DLD1 (cell line): ENCODE measurements at regions not wholly inside any gene's neighbourhood (a gene's known extent, or its start where the extent isn't known, plus 50 kb on each side); places are given as distances from the start of the nearest gene placed in this dataset.

ENCODE experiments used
- in situ Hi-C: cut with HindIII; loops from 2 replicates; pipeline ENCODE4 v1.10.0; 2017; ENCODE audit warnings: low sequenced_read_pairs

- in situ Hi-C loops, result no loop called here
Observed at GRCh38 chr10:3551761-3552160, 233.2 kb downstream of the KLF6 start.

GRCh38 chr10:3549118-3549517 lies 235.9 kb downstream of the KLF6 start:
- in situ Hi-C loops, result no loop called here

GRCh38 chr10:3548702-3549101 lies 236.3 kb downstream of the KLF6 start:
- in situ Hi-C loops, result no loop called here

GRCh38 chr10:3548076-3548475 lies 236.9 kb downstream of the KLF6 start:
- in situ Hi-C loops, result no loop called here

GRCh38 chr10:3544561-3544960 lies 240.4 kb downstream of the KLF6 start:
- in situ Hi-C loops, result no loop called here

- in situ Hi-C loops, result no loop called here
Observed at GRCh38 chr10:3542185-3542611, 242.8 kb downstream of the KLF6 start.

- in situ Hi-C loops, result no loop called here
Observed at GRCh38 chr10:3539696-3540383, 245.2 kb downstream of the KLF6 start.

- in situ Hi-C loops, result no loop called here
Observed at GRCh38 chr10:3538656-3539531, 246.1 kb downstream of the KLF6 start.

- in situ Hi-C loops, result no loop called here
Observed at GRCh38 chr10:3538291-3538655, 246.7 kb downstream of the KLF6 start.

- in situ Hi-C loops, result no loop called here
Observed at GRCh38 chr10:3537518-3537917, 247.5 kb downstream of the KLF6 start.

GRCh38 chr10:3535001-3535400 lies 250.0 kb downstream of the KLF6 start:
- in situ Hi-C loops, result no loop called here

- in situ Hi-C loops, result no loop called here
Observed at GRCh38 chr10:3534433-3534832, 250.6 kb downstream of the KLF6 start.

- in situ Hi-C loops, result no loop called here
Observed at GRCh38 chr10:3533296-3533695, 251.7 kb downstream of the KLF6 start.

- in situ Hi-C loops, result no loop called here
Observed at GRCh38 chr10:3532644-3533043, 252.4 kb downstream of the KLF6 start.

- in situ Hi-C loops, result no loop called here
Observed at GRCh38 chr10:3531670-3532069, 253.3 kb downstream of the KLF6 start.

GRCh38 chr10:3530783-3531645 lies 254.0 kb downstream of the KLF6 start:
- in situ Hi-C loops, result no loop called here

GRCh38 chr10:3530346-3530745 lies 254.7 kb downstream of the KLF6 start:
- in situ Hi-C loops, result no loop called here

- in situ Hi-C loops, result no loop called here
Observed at GRCh38 chr10:3529691-3530090, 255.3 kb downstream of the KLF6 start.

- in situ Hi-C loops, result no loop called here
Observed at GRCh38 chr10:3528823-3529403, 256.1 kb downstream of the KLF6 start.

GRCh38 chr10:3528271-3528670 lies 256.7 kb downstream of the KLF6 start:
- in situ Hi-C loops, result no loop called here

- in situ Hi-C loops, result no loop called here
Observed at GRCh38 chr10:3527869-3528268, 257.1 kb downstream of the KLF6 start.
